GM23338 (cell line): ENCODE measurements at regions not wholly inside any gene's neighbourhood (a gene's known extent, or its start where the extent isn't known, plus 50 kb on each side); places are given as distances from the start of the nearest gene placed in this dataset.

Source experiments
- ATAC-seq: fragments of 200-7000 bp; cut with Tn5 transposase; 3 replicates; pipeline ENCODE4 v1.9.1; 2020
- DNase-seq: peaks from one replicate; pipeline ENCODE4 v3.0.0-alpha.2; 2015; ENCODE audit warnings: low spot score
- H2AFZ ChIP-seq: fragments of 200-600 bp; sonication (generic); 2 replicates; pipeline ENCODE4 v1.8.0; 2016; ENCODE audit warnings: antibody characterized with exemption, mild to moderate bottlenecking, moderate library complexity
- H3F3A ChIP-seq: fragments of 200-600 bp; sonication (generic); replicated peaks from 2 replicates; pipeline ENCODE4 v1.8.0; 2017; ENCODE audit warnings: antibody characterized with exemption, mixed run types, low read depth
- H3K27ac ChIP-seq: fragments of 200-600 bp; sonication (generic); 2 replicates; pipeline ENCODE4 v1.6.1; 2016; ENCODE audit warnings: low read depth
- H3K27me3 ChIP-seq: fragments of 200-600 bp; sonication (generic); 2 replicates; pipeline ENCODE4 v1.8.0; 2016; ENCODE audit warnings: mild to moderate bottlenecking, mixed run types, moderate library complexity; ENCODE audit not compliant: insufficient read depth
- H3K36me3 ChIP-seq: fragments of 200-600 bp; sonication (generic); 2 replicates; pipeline ENCODE4 v1.8.0; 2016; ENCODE audit warnings: mild to moderate bottlenecking; ENCODE audit not compliant: insufficient read depth
- H3K4me1 ChIP-seq: fragments of 200-600 bp; sonication (generic); 2 replicates; pipeline ENCODE4 v1.8.0; 2016; ENCODE audit warnings: mild to moderate bottlenecking, moderate library complexity; ENCODE audit not compliant: insufficient read depth
- H3K4me2 ChIP-seq: fragments of 200-600 bp; sonication (generic); 2 replicates; pipeline ENCODE4 v1.7.1; 2017; ENCODE audit warnings: mixed run types
- H3K4me3 ChIP-seq: fragments of 200-600 bp; sonication (generic); 2 replicates; pipeline ENCODE4 v1.6.1; 2016; ENCODE audit warnings: mixed run types
- H3K79me2 ChIP-seq: fragments of 200-600 bp; sonication (generic); replicated peaks from 2 replicates; pipeline ENCODE4 v1.8.0; 2017; ENCODE audit warnings: mild to moderate bottlenecking; ENCODE audit not compliant: insufficient read depth
- H3K9me2 ChIP-seq: fragments of 200-600 bp; sonication (generic); 2 replicates; pipeline ENCODE4 v1.8.0; 2017; ENCODE audit not compliant: insufficient read depth
- H4K20me1 ChIP-seq: fragments of 200-600 bp; sonication (generic); replicated peaks from 2 replicates; pipeline ENCODE4 v1.8.0; 2017; ENCODE audit warnings: mild to moderate bottlenecking; ENCODE audit not compliant: insufficient read depth
- H3K27ac Mint-ChIP-seq: 2 replicates; pipeline ENCODE4 v1.8.0; 2020; ENCODE audit warnings: inconsistent platforms, mild to moderate bottlenecking, moderate library complexity, mixed read lengths
- H3K27me3 Mint-ChIP-seq: 3 replicates; pipeline ENCODE4 v1.8.0; 2022; ENCODE audit warnings: low read depth, mild to moderate bottlenecking, moderate library complexity, mixed read lengths, inconsistent platforms; ENCODE audit not compliant: insufficient read depth, poor library complexity
- H3K36me3 Mint-ChIP-seq: 3 replicates; pipeline ENCODE4 v1.8.0; 2021; ENCODE audit warnings: low read depth, mild to moderate bottlenecking, inconsistent platforms, moderate library complexity, mixed read lengths
- H3K4me1 Mint-ChIP-seq: 3 replicates; pipeline ENCODE4 v1.8.0; 2020; ENCODE audit warnings: mild to moderate bottlenecking, inconsistent platforms, mixed read lengths
- H3K4me3 Mint-ChIP-seq: 3 replicates; pipeline ENCODE4 v1.8.0; 2021; ENCODE audit warnings: moderate library complexity, mild to moderate bottlenecking, inconsistent platforms, mixed read lengths
- H3K9me3 Mint-ChIP-seq: 3 replicates; pipeline ENCODE4 v1.8.0; 2020; ENCODE audit warnings: moderate library complexity, mild to moderate bottlenecking, inconsistent platforms, mixed read lengths
- CREB1 ChIP-seq: fragments of 250-450 bp; sonication (Bioruptor Pico); IDR thresholded peaks from 2 replicates; pipeline ENCODE4 v1.5.0; 2020; ENCODE audit warnings: low read depth, mild to moderate bottlenecking, moderate library complexity
- CTCF ChIP-seq, 2 experiments: fragments of 200-600 bp in 1 of 2; sonication (generic) in 1 of 2; conservative IDR thresholded peaks; 2 replicates each; pipeline versions ENCODE4 v1.5.1 to v1.6.1; 2016 to 2017; ENCODE audit warnings: antibody characterized with exemption in 2 of 2, low read depth in 2 of 2, mild to moderate bottlenecking in 2 of 2, moderate library complexity in 1 of 2
- ETS1 ChIP-seq: IDR thresholded peaks from 2 replicates; pipeline ENCODE4 v1.6.1; 2016; ENCODE audit warnings: antibody characterized with exemption
- EZH2 ChIP-seq: fragments of 200-600 bp; sonication (generic); IDR thresholded peaks from one replicate; pipeline ENCODE4 v1.8.0; 2017; ENCODE audit warnings: antibody characterized with exemption, mild to moderate bottlenecking, low read depth; ENCODE audit not compliant: unreplicated experiment
- EZH2phosphoT487 ChIP-seq: fragments of 200-600 bp; sonication (generic); IDR thresholded peaks from one replicate; pipeline ENCODE4 v1.8.1; 2018; ENCODE audit warnings: antibody characterized with exemption; ENCODE audit not compliant: unreplicated experiment
- JUNB ChIP-seq: IDR thresholded peaks from one replicate; pipeline ENCODE4 v1.6.1; 2016; ENCODE audit warnings: antibody characterized with exemption; ENCODE audit not compliant: unreplicated experiment
- NANOG ChIP-seq: IDR thresholded peaks from 2 replicates; pipeline ENCODE4 v1.6.1; 2016; ENCODE audit warnings: antibody characterized with exemption, borderline replicate concordance
- POLR2AphosphoS5 ChIP-seq: IDR thresholded peaks from 2 replicates; pipeline ENCODE4 v1.6.1; 2016; ENCODE audit warnings: antibody characterized with exemption, low read depth
- REST ChIP-seq: IDR thresholded peaks from one replicate; pipeline ENCODE4 v1.6.1; 2018; ENCODE audit warnings: antibody characterized with exemption; ENCODE audit not compliant: unreplicated experiment
- STAT1 ChIP-seq: IDR thresholded peaks from one replicate; pipeline ENCODE4 v1.6.1; 2016; ENCODE audit warnings: antibody characterized with exemption; ENCODE audit not compliant: unreplicated experiment
- ZNF114 ChIP-seq: fragments of 250-450 bp; sonication (Bioruptor Pico); IDR thresholded peaks from 2 replicates; pipeline ENCODE4 v1.5.0; 2020; ENCODE audit warnings: mild to moderate bottlenecking, moderate library complexity
- ZNF331 ChIP-seq: fragments of 250-450 bp; sonication (Bioruptor Pico); IDR thresholded peaks from 2 replicates; pipeline ENCODE4 v1.5.0; 2020; ENCODE audit warnings: low read depth, mild to moderate bottlenecking, moderate library complexity
- ZNF462 ChIP-seq: fragments of 250-450 bp; sonication (Bioruptor Pico); IDR thresholded peaks from 2 replicates; pipeline ENCODE4 v1.5.0; 2020; ENCODE audit warnings: mild to moderate bottlenecking, moderate library complexity

- no peak for ATAC-seq
- Mint-ChIP-seq H3K36me3 (no peaks in the 10 kb centered on the region), H3K9me3 (no peaks in the 10 kb centered on the region; the same call in 2 of the 3 replicates), H3K4me3 (no peak overlapping the region), H3K4me1 (no peaks in the 10 kb centered on the region), H3K27ac (no peak overlapping the region), H3K27me3 (no peaks in the 10 kb centered on the region)
- TF ChIP-seq NANOG (no peak), CREB1 (no peak), ZNF331 (CRISPR knock-in tag) (no peak), POLR2AphosphoS5 (no peak), CTCF (conservative IDR thresholded peaks at IDR 0.05; ENCODE audit: low read depth in 2 of 2) (no peak), ZNF114 (no peak), EZH2phosphoT487 (no peak), JUNB (no peak), REST (no peak), STAT1 (no peak), ETS1 (no peak), EZH2 (no peak), ZNF462 (no peak)
- Histone ChIP-seq H3K4me3 (no peak overlapping the region), H2AFZ (no peak overlapping the region), H3K27ac (no peak overlapping the region), H3K9me2 (0 out of 2 replicates have a peak, but pooled peaks cover 6% of the 10 kb centered on the region), H4K20me1 (no peaks in the 10 kb centered on the region), H3K27me3 (no peaks in the 10 kb centered on the region), H3K79me2 (no peaks in the 10 kb centered on the region), H3K4me2 (no peak overlapping the region), H3K4me1 (no peaks in the 10 kb centered on the region), H3F3A (no peaks in the 10 kb centered on the region), H3K36me3 (no peaks in the 10 kb centered on the region)
- no peak for DNase-seq
These were observed 738.1 kb upstream of the NXPH2 start for GRCh38 chr2:139518321-139518720.
